Ishikawa (cell line): ENCODE measurements at regions not wholly inside any gene's neighbourhood (a gene's known extent, or its start where the extent isn't known, plus 50 kb on each side); places are given as distances from the start of the nearest gene placed in this dataset.

Source experiments
- FOXM1 ChIP-seq: IDR thresholded peaks from 2 replicates; pipeline ENCODE4 v1.6.1; 2012; ENCODE audit warnings: low read depth, borderline replicate concordance
- NFIC ChIP-seq: IDR thresholded peaks from 2 replicates; pipeline ENCODE4 v1.6.1; 2012
- RAD21 ChIP-seq: IDR thresholded peaks from 2 replicates; pipeline ENCODE4 v1.6.1; 2012; ENCODE audit warnings: low read depth
- TAF1 ChIP-seq: IDR thresholded peaks from 2 replicates; pipeline ENCODE4 v1.6.1; 2012; ENCODE audit warnings: low read depth, mild to moderate bottlenecking
- TCF12 ChIP-seq: IDR thresholded peaks from 2 replicates; pipeline ENCODE4 v1.6.1; 2012; ENCODE audit warnings: low read depth
- YY1 ChIP-seq: IDR thresholded peaks from 2 replicates; pipeline ENCODE4 v1.6.1; 2012; ENCODE audit warnings: low read depth

- TF ChIP-seq FOXM1 (no peak), RAD21 (no peak), TCF12 (no peak), NFIC (no peak), TAF1 (no peak), YY1 (no peak)
These were observed 53.4 kb upstream of the NKD1 start for GRCh38 chr16:50494501-50495491.
